WTC11 (cell line): ENCODE measurements at regions not wholly inside any gene's neighbourhood (a gene's known extent, or its start where the extent isn't known, plus 50 kb on each side); places are given as distances from the start of the nearest gene placed in this dataset.

Experiments used
- ATAC-seq: fragments of 200-7000 bp; cut with Tn5 transposase; 2 replicates; pipeline ENCODE4 v1.10.0; 2021; ENCODE audit warnings: mild to moderate bottlenecking, moderate library complexity
- CTCF ChIA-PET: fragments of 300-600 bp; sonication (Branson Sonifier 250); formaldehyde crosslinking; loops from one replicate; lab custom pipeline; 2021; ENCODE audit warnings: antibody characterized with exemption; lab: Charles Lee
- POLR2A ChIA-PET: fragments of 350-600 bp; sonication (Branson Sonifier 250); formaldehyde crosslinking; loops from one replicate; lab custom pipeline; 2021; ENCODE audit warnings: antibody characterized with exemption; lab: Charles Lee
- DNase-seq: peaks from one replicate; pipeline ENCODE4 v3.0.0; 2021; ENCODE audit warnings: low spot score
- H3K27ac Mint-ChIP-seq: 2 replicates; pipeline ENCODE4 v1.8.0; 2021; ENCODE audit warnings: mixed read lengths
- H3K27me3 Mint-ChIP-seq: 2 replicates; pipeline ENCODE4 v1.8.0; 2021; ENCODE audit warnings: low read depth, mild to moderate bottlenecking, moderate library complexity, mixed read lengths
- H3K36me3 Mint-ChIP-seq: 2 replicates; pipeline ENCODE4 v1.8.0; 2021; ENCODE audit warnings: mixed read lengths
- H3K4me1 Mint-ChIP-seq: 2 replicates; pipeline ENCODE4 v1.8.0; 2022; ENCODE audit warnings: mixed read lengths
- H3K4me3 Mint-ChIP-seq: 2 replicates; pipeline ENCODE4 v1.8.0; 2021; ENCODE audit warnings: mild to moderate bottlenecking, moderate library complexity, mixed read lengths
- H3K9me3 Mint-ChIP-seq: 2 replicates; pipeline ENCODE4 v1.8.0; 2021; ENCODE audit warnings: mixed read lengths
- ARID4B ChIP-seq: sonication (generic); formaldehyde crosslinking; IDR thresholded peaks from 2 replicates; pipeline ENCODE4 v1.8.0; 2023; ENCODE audit warnings: missing genetic modification reagents, mild to moderate bottlenecking, borderline replicate concordance
- CREM ChIP-seq: sonication (generic); formaldehyde crosslinking; IDR thresholded peaks from 2 replicates; pipeline ENCODE4 v1.8.1; 2022; ENCODE audit warnings: mild to moderate bottlenecking, missing genetic modification reagents, moderate library complexity
- E2F5 ChIP-seq: sonication (generic); formaldehyde crosslinking; IDR thresholded peaks from 2 replicates; pipeline ENCODE4 v1.8.1; 2022; ENCODE audit warnings: mild to moderate bottlenecking, moderate library complexity, missing genetic modification reagents
- EMX1 ChIP-seq: fragments of 250-450 bp; sonication (Bioruptor Pico); IDR thresholded peaks from 2 replicates; pipeline ENCODE4 v1.8.0; 2021; ENCODE audit warnings: mild to moderate bottlenecking
- ERG ChIP-seq: fragments of 250-450 bp; sonication (Bioruptor Pico); IDR thresholded peaks from 2 replicates; pipeline ENCODE4 v1.8.0; 2021; ENCODE audit warnings: mild to moderate bottlenecking
- ESRRA ChIP-seq: sonication (generic); formaldehyde crosslinking; IDR thresholded peaks from 2 replicates; pipeline ENCODE4 v1.8.1; 2022; ENCODE audit warnings: mild to moderate bottlenecking, missing genetic modification reagents, borderline replicate concordance
- FOXP4 ChIP-seq: sonication (generic); formaldehyde crosslinking; IDR thresholded peaks from 2 replicates; pipeline ENCODE4 v1.8.0; 2022; ENCODE audit warnings: mild to moderate bottlenecking, missing genetic modification reagents
- GRHL2 ChIP-seq: fragments of 250-450 bp; sonication (Bioruptor Pico); IDR thresholded peaks from 2 replicates; pipeline ENCODE4 v1.8.0; 2022; ENCODE audit warnings: mild to moderate bottlenecking, moderate library complexity; ENCODE audit not compliant: insufficient replicate concordance, severe bottlenecking
- OVOL2 ChIP-seq: fragments of 250-450 bp; sonication (Bioruptor Pico); IDR thresholded peaks from 2 replicates; pipeline ENCODE4 v1.9.0; 2021; ENCODE audit warnings: mild to moderate bottlenecking, borderline replicate concordance
- SMAD3 ChIP-seq: sonication (generic); formaldehyde crosslinking; IDR thresholded peaks from 2 replicates; pipeline ENCODE4 v1.8.0; 2022; ENCODE audit warnings: missing genetic modification reagents, mild to moderate bottlenecking, borderline replicate concordance
- TEAD1 ChIP-seq: sonication (generic); formaldehyde crosslinking; IDR thresholded peaks from 2 replicates; pipeline ENCODE4 v1.8.0; 2022; ENCODE audit warnings: mild to moderate bottlenecking, missing genetic modification reagents
- ZNF121 ChIP-seq: sonication (generic); formaldehyde crosslinking; IDR thresholded peaks from 2 replicates; pipeline ENCODE4 v1.8.0; 2023; ENCODE audit warnings: missing genetic modification reagents
- ZNF232 ChIP-seq: sonication (generic); formaldehyde crosslinking; IDR thresholded peaks from 2 replicates; pipeline ENCODE4 v1.8.0; 2022; ENCODE audit warnings: mild to moderate bottlenecking, missing genetic modification reagents
- TF ChIP-seq, protein P1 (sequence below): sonication (generic); formaldehyde crosslinking; IDR thresholded peaks from 2 replicates; pipeline ENCODE4 v1.8.1; 2022; ENCODE audit warnings: low read depth, mild to moderate bottlenecking, moderate library complexity, missing genetic modification reagents, borderline replicate concordance
- TF ChIP-seq, protein P2 (sequence below): sonication (generic); formaldehyde crosslinking; conservative IDR thresholded peaks from 2 replicates; pipeline ENCODE4 v1.8.1; 2023; ENCODE audit warnings: mild to moderate bottlenecking, low read depth, missing genetic modification reagents, moderate library complexity

DNA sequence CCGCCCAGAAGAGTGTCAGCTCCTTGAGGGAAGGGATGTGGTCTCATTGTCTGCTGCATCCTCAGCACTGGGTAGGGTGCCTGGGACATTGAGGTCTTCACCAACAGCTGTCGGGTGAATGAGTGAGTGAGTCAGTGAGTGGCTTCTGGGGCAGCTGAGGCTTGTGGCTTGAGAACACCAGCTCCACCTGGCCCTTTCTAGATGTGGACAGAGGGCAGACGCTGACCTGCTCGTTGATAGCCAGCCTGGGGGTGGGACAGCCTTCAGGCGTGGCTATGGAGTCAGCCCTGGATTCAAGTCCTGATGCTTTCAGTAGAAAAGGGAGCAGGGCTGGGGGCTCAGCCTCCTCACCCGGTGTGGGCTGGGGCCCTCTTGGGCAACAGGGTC lies 215.1 kb downstream of the C9orf50 start (continued):
- TF ChIP-seq ZNF121 (CRISPR knock-in tag) (no peak), SMAD3 (no peak), CREM (CRISPR knock-in tag) (no peak)

DNA sequence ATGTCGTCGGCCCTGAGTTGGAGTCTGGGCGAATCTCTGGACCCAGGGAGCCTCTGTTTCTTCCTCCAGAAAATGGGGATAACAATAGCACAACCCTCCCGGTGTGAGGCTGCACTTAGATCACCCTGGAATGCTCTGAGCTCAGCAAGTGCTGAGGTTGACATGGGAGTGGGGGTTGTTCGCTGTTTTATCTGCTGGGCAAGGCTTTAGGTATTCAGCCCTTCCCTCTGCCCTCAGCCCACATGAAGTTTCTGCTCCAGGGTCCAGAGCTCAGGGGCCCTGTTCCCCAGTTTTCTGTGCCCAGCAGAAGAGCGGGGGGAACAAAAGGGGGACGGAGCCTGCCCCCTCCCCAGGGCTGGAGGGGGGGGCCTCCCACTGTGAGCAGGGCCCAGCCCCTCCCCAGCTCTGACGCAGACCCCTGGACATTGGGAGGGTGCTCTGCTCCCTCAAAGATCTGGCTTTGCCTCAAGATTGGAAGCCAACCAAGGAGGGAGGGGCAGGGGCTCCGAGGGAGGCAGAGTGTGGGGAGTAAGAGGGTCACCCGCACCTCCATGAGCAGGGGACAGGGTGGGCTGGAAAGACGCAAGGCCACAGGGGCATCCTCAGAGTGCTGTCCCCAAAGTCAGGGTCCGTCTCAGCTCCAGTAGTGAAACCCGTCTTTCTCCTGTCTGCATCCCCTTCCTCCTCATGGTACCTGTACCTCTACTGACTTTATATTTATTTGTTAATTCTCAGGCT lies 215.6 kb downstream of the C9orf50 start:
- peaks cover 42% of the 10 kb centered on the region for H3K4me1 Mint-ChIP-seq
- no peak overlapping the region for H3K27ac Mint-ChIP-seq
- CTCF ChIA-PET, result interaction anchor here (1.1 to 1.4 kb wide), 2 partner anchors 215 to 223 kb away, joined by 3 read pairs; partner anchors contain the start of gene C9orf50

DNA sequence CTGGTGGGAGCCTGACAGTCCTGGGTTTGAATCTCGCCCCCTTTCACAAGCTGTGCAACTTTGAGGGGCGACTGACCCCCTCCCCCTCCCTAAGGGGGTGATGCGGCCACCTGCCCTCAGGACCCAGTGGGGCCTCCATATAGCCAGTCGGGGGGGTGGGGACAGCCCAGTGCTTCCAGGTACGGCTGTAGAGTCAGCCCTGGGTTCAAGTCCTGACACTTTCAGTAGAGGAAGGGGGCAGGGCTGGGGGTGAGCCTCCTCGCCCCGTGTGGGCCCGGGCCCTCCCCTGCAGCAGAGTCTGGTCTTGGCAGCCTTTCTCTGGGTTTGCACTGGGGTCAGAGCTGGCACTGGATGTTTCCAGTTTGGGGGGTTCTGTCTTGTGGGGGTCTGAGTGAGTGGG lies 216.3 kb downstream of the C9orf50 start:
- Mint-ChIP-seq H3K9me3 (no peaks in the 10 kb centered on the region), H3K4me3 (no peak overlapping the region), H3K27ac (no peak overlapping the region), H3K27me3 (peaks cover 12% of the 10 kb centered on the region), H3K36me3 (no peaks in the 10 kb centered on the region), H3K4me1 (peaks cover 47% of the 10 kb centered on the region)
- ATAC-seq (no peak), DNase-seq (no peak)
- CTCF ChIA-PET, result interaction anchor here (1.1 kb wide), 1 partner anchor 222 kb away, joined by 3 read pairs; no protein-coding TSS in a partner anchor
- POLR2A ChIA-PET, result no interaction called here
- TF ChIP-seq, protein P1, sequence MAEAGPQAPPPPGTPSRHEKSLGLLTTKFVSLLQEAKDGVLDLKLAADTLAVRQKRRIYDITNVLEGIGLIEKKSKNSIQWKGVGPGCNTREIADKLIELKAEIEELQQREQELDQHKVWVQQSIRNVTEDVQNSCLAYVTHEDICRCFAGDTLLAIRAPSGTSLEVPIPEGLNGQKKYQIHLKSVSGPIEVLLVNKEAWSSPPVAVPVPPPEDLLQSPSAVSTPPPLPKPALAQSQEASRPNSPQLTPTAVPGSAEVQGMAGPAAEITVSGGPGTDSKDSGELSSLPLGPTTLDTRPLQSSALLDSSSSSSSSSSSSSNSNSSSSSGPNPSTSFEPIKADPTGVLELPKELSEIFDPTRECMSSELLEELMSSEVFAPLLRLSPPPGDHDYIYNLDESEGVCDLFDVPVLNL (CRISPR knock-in tag), result no peak
- TF ChIP-seq OVOL2 (CRISPR knock-in tag) (no peak), EMX1 (CRISPR knock-in tag) (no peak), ARID4B (no peak)
- TF ChIP-seq, protein P2, sequence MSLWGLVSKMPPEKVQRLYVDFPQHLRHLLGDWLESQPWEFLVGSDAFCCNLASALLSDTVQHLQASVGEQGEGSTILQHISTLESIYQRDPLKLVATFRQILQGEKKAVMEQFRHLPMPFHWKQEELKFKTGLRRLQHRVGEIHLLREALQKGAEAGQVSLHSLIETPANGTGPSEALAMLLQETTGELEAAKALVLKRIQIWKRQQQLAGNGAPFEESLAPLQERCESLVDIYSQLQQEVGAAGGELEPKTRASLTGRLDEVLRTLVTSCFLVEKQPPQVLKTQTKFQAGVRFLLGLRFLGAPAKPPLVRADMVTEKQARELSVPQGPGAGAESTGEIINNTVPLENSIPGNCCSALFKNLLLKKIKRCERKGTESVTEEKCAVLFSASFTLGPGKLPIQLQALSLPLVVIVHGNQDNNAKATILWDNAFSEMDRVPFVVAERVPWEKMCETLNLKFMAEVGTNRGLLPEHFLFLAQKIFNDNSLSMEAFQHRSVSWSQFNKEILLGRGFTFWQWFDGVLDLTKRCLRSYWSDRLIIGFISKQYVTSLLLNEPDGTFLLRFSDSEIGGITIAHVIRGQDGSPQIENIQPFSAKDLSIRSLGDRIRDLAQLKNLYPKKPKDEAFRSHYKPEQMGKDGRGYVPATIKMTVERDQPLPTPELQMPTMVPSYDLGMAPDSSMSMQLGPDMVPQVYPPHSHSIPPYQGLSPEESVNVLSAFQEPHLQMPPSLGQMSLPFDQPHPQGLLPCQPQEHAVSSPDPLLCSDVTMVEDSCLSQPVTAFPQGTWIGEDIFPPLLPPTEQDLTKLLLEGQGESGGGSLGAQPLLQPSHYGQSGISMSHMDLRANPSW (CRISPR knock-in tag), result no peak

More for the DNA sequence above, 215.6 kb downstream of the C9orf50 start:
- H3K9me3 Mint-ChIP-seq, result peaks cover 6% of the 10 kb centered on the region
- POLR2A ChIA-PET, result no interaction called here
- DNase-seq, result no peak
- ATAC-seq, result no peak
- no peak overlapping the region for H3K4me3 Mint-ChIP-seq
- peaks cover 9% of the 10 kb centered on the region for H3K27me3 Mint-ChIP-seq
- peaks cover 3% of the 10 kb centered on the region; the same call in 1 of the 2 replicates for H3K36me3 Mint-ChIP-seq
- TF ChIP-seq E2F5 (no peak), ERG (CRISPR knock-in tag) (no peak), TEAD1 (CRISPR knock-in tag) (no peak), OVOL2 (CRISPR knock-in tag) (no peak), ESRRA (no peak), SMAD3 (no peak), ZNF232 (CRISPR knock-in tag) (no peak), FOXP4 (CRISPR knock-in tag) (no peak), GRHL2 (CRISPR knock-in tag) (no peak)
